ENCODE measurements at regions not wholly inside any gene's neighbourhood (a gene's known extent, or its start where the extent isn't known, plus 50 kb on each side); places are given as distances from the start of the nearest gene placed in this dataset.

GRCh38 chr11:43614214-43614613, 66.3 kb upstream of the HSD17B12 start:
- Histone ChIP-seq H2AFZ (no peak overlapping the region), H3K36me3 (ENCODE audit: control insufficient read depth, insufficient read depth, low read length) (no peaks in the 10 kb centered on the region), H3K79me2 (no peaks in the 10 kb centered on the region), H3K9ac (no peak overlapping the region), H3K4me2 (ENCODE audit: low read length) (no peak overlapping the region), H3K27me3 (ENCODE audit: control insufficient read depth, insufficient read depth, low read length) (no peaks in the 10 kb centered on the region), H3K4me3 (ENCODE audit: low read depth, low read length) (no peak overlapping the region), H3K27ac (no peak overlapping the region), H3K4me1 (no peaks in the 10 kb centered on the region), H3K9me3 (ENCODE audit: control insufficient read depth, low read length) (no peaks in the 10 kb centered on the region)
- TF ChIP-seq CTCF (IDR thresholded peaks at IDR 0.05), result no peak

- Histone ChIP-seq H3K27ac (no peak overlapping the region), H3K27me3 (ENCODE audit: control insufficient read depth, insufficient read depth, low read length) (no peaks in the 10 kb centered on the region), H3K4me2 (ENCODE audit: low read length) (no peak overlapping the region), H3K9ac (no peak overlapping the region), H3K4me3 (ENCODE audit: low read depth, low read length) (no peak overlapping the region), H3K79me2 (no peaks in the 10 kb centered on the region), H3K4me1 (no peaks in the 10 kb centered on the region), H3K9me3 (ENCODE audit: control insufficient read depth, low read length) (no peaks in the 10 kb centered on the region), H2AFZ (no peak overlapping the region), H3K36me3 (ENCODE audit: control insufficient read depth, insufficient read depth, low read length) (no peaks in the 10 kb centered on the region)
- no peak for TF ChIP-seq CTCF (IDR thresholded peaks at IDR 0.05)
These were observed 60.6 kb upstream of the HSD17B12 start for GRCh38 chr11:43619863-43620505.

- Histone ChIP-seq H3K4me2 (ENCODE audit: low read length) (no peak overlapping the region), H3K4me3 (ENCODE audit: low read depth, low read length) (no peak overlapping the region), H2AFZ (no peak overlapping the region), H3K27me3 (ENCODE audit: control insufficient read depth, insufficient read depth, low read length) (no peaks in the 10 kb centered on the region), H3K9ac (no peak overlapping the region), H3K9me3 (ENCODE audit: control insufficient read depth, low read length) (no peaks in the 10 kb centered on the region), H3K79me2 (no peaks in the 10 kb centered on the region), H3K4me1 (no peaks in the 10 kb centered on the region), H3K27ac (no peak overlapping the region), H3K36me3 (ENCODE audit: control insufficient read depth, insufficient read depth, low read length) (no peaks in the 10 kb centered on the region)
- TF ChIP-seq CTCF (IDR thresholded peaks at IDR 0.05), result no peak
These were observed 53.7 kb upstream of the HSD17B12 start for GRCh38 chr11:43626798-43627197.

All from parathyroid adenoma (tissue), 2 donors.